Fibroblast of villous mesenchyme (primary cell): ENCODE measurements at regions not wholly inside any gene's neighbourhood (a gene's known extent, or its start where the extent isn't known, plus 50 kb on each side); places are given as distances from the start of the nearest gene placed in this dataset.

ENCODE experiments used
- DNase-seq: peaks from one replicate; pipeline ENCODE4 v3.0.0-alpha.2; 2010; ENCODE audit warnings: low read depth
- H3K4me3 ChIP-seq: 2 replicates; pipeline ENCODE4 v1.5.1; 2011; ENCODE audit warnings: low read depth, mild to moderate bottlenecking, low read length
- CTCF ChIP-seq: IDR thresholded peaks from 2 replicates; pipeline ENCODE4 v1.5.1; 2012; ENCODE audit warnings: low read depth, mild to moderate bottlenecking, low read length; ENCODE audit not compliant: insufficient read depth

- no peak overlapping the region for H3K4me3 ChIP-seq
- no peak for TF ChIP-seq CTCF
- DNase-seq, result no peak
These were observed 267.9 kb downstream of the CBLN1 start for GRCh38 chr16:49013727-49014080.

GRCh38 chr16:49012961-49013726 lies 268.5 kb downstream of the CBLN1 start:
- no peak for DNase-seq
- no peak overlapping the region for H3K4me3 ChIP-seq
- TF ChIP-seq CTCF, result no peak

GRCh38 chr16:49011901-49012300 lies 269.7 kb downstream of the CBLN1 start:
- no peak for DNase-seq
- H3K4me3 ChIP-seq, result no peak overlapping the region
- TF ChIP-seq CTCF, result no peak

- H3K4me3 ChIP-seq, result no peak overlapping the region
- no peak for DNase-seq
- TF ChIP-seq CTCF, result no peak
These were observed 270.8 kb downstream of the CBLN1 start for GRCh38 chr16:49010879-49011278.

- TF ChIP-seq CTCF, result no peak
- DNase-seq, result no peak
These were observed 271.2 kb downstream of the CBLN1 start for GRCh38 chr16:49010396-49010795.

GRCh38 chr16:49009204-49009603 lies 272.4 kb downstream of the CBLN1 start:
- DNase-seq, result no peak
- H3K4me3 ChIP-seq, result no peak overlapping the region
- TF ChIP-seq CTCF, result no peak

More at GRCh38 chr16:49010396-49010795, 271.2 kb downstream of the CBLN1 start:
- no peak overlapping the region for H3K4me3 ChIP-seq

- DNase-seq, result no peak
- TF ChIP-seq CTCF, result no peak
- no peak overlapping the region for H3K4me3 ChIP-seq
These were observed 277.6 kb downstream of the CBLN1 start for GRCh38 chr16:49003992-49004391.
